Mesothelial cell of epicardium (in vitro differentiated cells): ENCODE measurements at regions not wholly inside any gene's neighbourhood (a gene's known extent, or its start where the extent isn't known, plus 50 kb on each side); places are given as distances from the start of the nearest gene placed in this dataset.

Experiments used
- DNase-seq, 2 experiments: peaks; one replicate each; pipeline ENCODE4 v3.0.0; 2021; ENCODE audit warnings: low spot score in 2 of 2; ENCODE audit not compliant: unreplicated experiment in 2 of 2
- H3K27ac Mint-ChIP-seq: 2 replicates; pipeline ENCODE4 v1.8.0; 2021; ENCODE audit warnings: mixed read lengths
- H3K27me3 Mint-ChIP-seq: 2 replicates; pipeline ENCODE4 v1.8.0; 2021; ENCODE audit warnings: low read depth, mixed read lengths
- H3K36me3 Mint-ChIP-seq: 2 replicates; pipeline ENCODE4 v1.8.0; 2021; ENCODE audit warnings: mixed read lengths
- H3K4me1 Mint-ChIP-seq: 2 replicates; pipeline ENCODE4 v1.8.0; 2021; ENCODE audit warnings: mixed read lengths
- H3K4me3 Mint-ChIP-seq: 2 replicates; pipeline ENCODE4 v1.8.0; 2021; ENCODE audit warnings: mild to moderate bottlenecking, moderate library complexity, mixed read lengths
- H3K9me3 Mint-ChIP-seq: 2 replicates; pipeline ENCODE4 v1.8.0; 2021; ENCODE audit warnings: mixed read lengths
- CTCF ChIP-seq: fragments of 200-600 bp; sonication (generic); IDR thresholded peaks from one replicate; pipeline ENCODE4 v1.5.0; 2021; ENCODE audit warnings: antibody characterized with exemption; ENCODE audit not compliant: unreplicated experiment

- Mint-ChIP-seq H3K9me3 (peaks cover 3% of the 10 kb centered on the region), H3K4me1 (peaks cover 14% of the 10 kb centered on the region), H3K27me3 (peaks cover 7% of the 10 kb centered on the region), H3K36me3 (no peaks in the 10 kb centered on the region), H3K4me3 (no peak overlapping the region), H3K27ac (no peak overlapping the region)
- TF ChIP-seq CTCF, result no peak
- no peak for DNase-seq
These were observed 131.9 kb upstream of the SERPIND1 start for GRCh38 chr22:20641919-20642579.

- Mint-ChIP-seq H3K27ac (no peak overlapping the region), H3K9me3 (peaks cover 3% of the 10 kb centered on the region), H3K4me1 (peaks cover 14% of the 10 kb centered on the region), H3K36me3 (no peaks in the 10 kb centered on the region), H3K27me3 (peaks cover 3% of the 10 kb centered on the region), H3K4me3 (no peak overlapping the region)
- DNase-seq, result no peak
- TF ChIP-seq CTCF, result no peak
These were observed 131.2 kb upstream of the SERPIND1 start for GRCh38 chr22:20642668-20643179.

GRCh38 chr22:20644071-20644642 is 129.8 kb upstream of the SERPIND1 start:
- no peak overlapping the region for H3K27ac Mint-ChIP-seq
- DNase-seq, result no peak
- TF ChIP-seq CTCF, result no peak
- H3K27me3 Mint-ChIP-seq, result no peaks in the 10 kb centered on the region
- H3K4me3 Mint-ChIP-seq, result no peak overlapping the region
- no peaks in the 10 kb centered on the region for H3K36me3 Mint-ChIP-seq
- peaks cover 3% of the 10 kb centered on the region for H3K9me3 Mint-ChIP-seq
- peaks cover 1% of the 10 kb centered on the region for H3K4me1 Mint-ChIP-seq

- no peak for DNase-seq
- TF ChIP-seq CTCF, result no peak
- H3K27me3 Mint-ChIP-seq, result no peaks in the 10 kb centered on the region
- H3K4me1 Mint-ChIP-seq, result no peaks in the 10 kb centered on the region
- H3K36me3 Mint-ChIP-seq, result no peaks in the 10 kb centered on the region
- H3K4me3 Mint-ChIP-seq, result no peak overlapping the region
- H3K9me3 Mint-ChIP-seq, result no peaks in the 10 kb centered on the region
- no peak overlapping the region for H3K27ac Mint-ChIP-seq
These were observed 128.0 kb upstream of the SERPIND1 start for GRCh38 chr22:20645954-20646353.

GRCh38 chr22:20646415-20646814 is 127.5 kb upstream of the SERPIND1 start:
- Mint-ChIP-seq H3K27me3 (no peaks in the 10 kb centered on the region), H3K4me3 (no peak overlapping the region), H3K4me1 (no peaks in the 10 kb centered on the region), H3K27ac (no peak overlapping the region), H3K9me3 (no peaks in the 10 kb centered on the region), H3K36me3 (no peaks in the 10 kb centered on the region)
- no peak for TF ChIP-seq CTCF
- DNase-seq, result no peak
